Suprapubic skin (tissue), 4 donors: ENCODE measurements at regions not wholly inside any gene's neighbourhood (a gene's known extent, or its start where the extent isn't known, plus 50 kb on each side); places are given as distances from the start of the nearest gene placed in this dataset.

Experiments used
- DNase-seq, 2 donors: peaks; one replicate each; pipeline ENCODE4 v3.0.0-alpha.2; 2019; ENCODE audit warnings: low spot score in 2 of 2
- H3K27ac ChIP-seq: fragments of 200-600 bp; sonication (generic); one replicate; pipeline ENCODE4 v1.5.1; 2019
- H3K27me3 ChIP-seq: fragments of 200-600 bp; sonication (generic); one replicate; pipeline ENCODE4 v1.5.1; 2019
- H3K36me3 ChIP-seq: fragments of 200-600 bp; sonication (generic); one replicate; pipeline ENCODE4 v1.5.1; 2019
- H3K4me1 ChIP-seq: fragments of 200-600 bp; sonication (generic); one replicate; pipeline ENCODE4 v1.5.1; 2019
- H3K4me3 ChIP-seq: fragments of 200-600 bp; sonication (generic); one replicate; pipeline ENCODE4 v1.5.1; 2019; ENCODE audit warnings: mild to moderate bottlenecking
- H3K9me3 ChIP-seq: fragments of 200-600 bp; sonication (generic); one replicate; pipeline ENCODE4 v1.5.1; 2019
- CTCF ChIP-seq, 2 donors: fragments of 200-600 bp in 1 of 2; fragments of 450-650 bp in 1 of 2; sonication (generic) in 1 of 2; IDR thresholded peaks; one replicate each; pipeline ENCODE4 v1.5.1; 2016 to 2019; ENCODE audit warnings: antibody characterized with exemption in 2 of 2, mild to moderate bottlenecking in 1 of 2, moderate library complexity in 1 of 2
- EP300 ChIP-seq: sonication (generic); formaldehyde crosslinking; IDR thresholded peaks from one replicate; pipeline ENCODE4 v1.6.1; 2017; ENCODE audit warnings: antibody characterized with exemption
- POLR2A ChIP-seq, 2 donors: fragments of 450-650 bp; IDR thresholded peaks; one replicate each; pipeline ENCODE4 v1.6.1; 2017; ENCODE audit warnings: antibody characterized with exemption in 2 of 2, mild to moderate bottlenecking in 2 of 2, moderate library complexity in 2 of 2
- POLR2AphosphoS5 ChIP-seq, 3 donors: sonication (generic); formaldehyde crosslinking; IDR thresholded peaks; one replicate each; pipeline ENCODE4 v1.6.1; 2017; ENCODE audit warnings: antibody characterized with exemption in 3 of 3
- WGBS: methylation state at CpG from one replicate; pipeline ENCODE4 v1.1.5; 2018; 5-methylcytosine and 5-hydroxymethylcytosine counted together

- peaks cover 2% of the 10 kb centered on the region for H3K9me3 ChIP-seq
- H3K4me3 ChIP-seq, result no peak overlapping the region
- no peak for TF ChIP-seq POLR2A (IDR thresholded peaks at IDR 0.05)
- TF ChIP-seq POLR2AphosphoS5 (IDR thresholded peaks at IDR 0.05), result no peak
- no peak for TF ChIP-seq EP300
- no peak for TF ChIP-seq CTCF (IDR thresholded peaks at IDR 0.05)
- no peaks in the 10 kb centered on the region for H3K4me1 ChIP-seq
- DNase-seq, result no peak
- H3K27me3 ChIP-seq, result no peaks in the 10 kb centered on the region
- WGBS, result 49% methylated on average over 5 of the region's 5 CpGs
- H3K27ac ChIP-seq, result no peak overlapping the region
- no peaks in the 10 kb centered on the region for H3K36me3 ChIP-seq
Observed at GRCh38 chr2:118440404-118441098, 352.3 kb downstream of the INSIG2 start.

- Histone ChIP-seq H3K27ac (no peak overlapping the region), H3K36me3 (no peaks in the 10 kb centered on the region), H3K27me3 (no peaks in the 10 kb centered on the region), H3K4me1 (no peaks in the 10 kb centered on the region), H3K9me3 (no peaks in the 10 kb centered on the region), H3K4me3 (no peak overlapping the region)
- WGBS, result 54% methylated on average over 1 of the region's 1 CpG
- no peak for DNase-seq
- no peak for TF ChIP-seq POLR2AphosphoS5 (IDR thresholded peaks at IDR 0.05)
- no peak for TF ChIP-seq CTCF (IDR thresholded peaks at IDR 0.05)
- TF ChIP-seq EP300, result no peak
- TF ChIP-seq POLR2A (IDR thresholded peaks at IDR 0.05), result no peak
Observed at GRCh38 chr2:118437501-118437900, 349.2 kb downstream of the INSIG2 start.

- Histone ChIP-seq H3K36me3 (no peaks in the 10 kb centered on the region), H3K27me3 (no peaks in the 10 kb centered on the region), H3K27ac (no peak overlapping the region), H3K9me3 (no peaks in the 10 kb centered on the region), H3K4me1 (no peaks in the 10 kb centered on the region), H3K4me3 (no peak overlapping the region)
- DNase-seq, result no peak
- TF ChIP-seq CTCF (IDR thresholded peaks at IDR 0.05), result no peak
- TF ChIP-seq POLR2A (IDR thresholded peaks at IDR 0.05), result no peak
- no peak for TF ChIP-seq POLR2AphosphoS5 (IDR thresholded peaks at IDR 0.05)
- no peak for TF ChIP-seq EP300
- 72% methylated on average over 4 of the region's 4 CpGs for WGBS
Observed at GRCh38 chr2:118431997-118432396, 343.7 kb downstream of the INSIG2 start.

GRCh38 chr2:118431586-118431985 is 343.3 kb downstream of the INSIG2 start:
- H3K4me1 ChIP-seq, result no peaks in the 10 kb centered on the region
- no peak overlapping the region for H3K27ac ChIP-seq
- WGBS, result 81% methylated on average over 6 of the region's 6 CpGs
- no peaks in the 10 kb centered on the region for H3K9me3 ChIP-seq
- DNase-seq, result no peak
- TF ChIP-seq POLR2A (IDR thresholded peaks at IDR 0.05), result no peak
- no peak for TF ChIP-seq CTCF (IDR thresholded peaks at IDR 0.05)
- TF ChIP-seq POLR2AphosphoS5 (IDR thresholded peaks at IDR 0.05), result no peak
- no peak for TF ChIP-seq EP300
- no peaks in the 10 kb centered on the region for H3K27me3 ChIP-seq
- H3K36me3 ChIP-seq, result no peaks in the 10 kb centered on the region
- no peak overlapping the region for H3K4me3 ChIP-seq

GRCh38 chr2:118431165-118431517 is 342.9 kb downstream of the INSIG2 start:
- WGBS, result 56% methylated on average over 3 of the region's 3 CpGs
- no peak overlapping the region for H3K4me3 ChIP-seq
- H3K9me3 ChIP-seq, result no peaks in the 10 kb centered on the region
- H3K36me3 ChIP-seq, result no peaks in the 10 kb centered on the region
- no peaks in the 10 kb centered on the region for H3K4me1 ChIP-seq
- no peak overlapping the region for H3K27ac ChIP-seq
- DNase-seq, result no peak
- no peak for TF ChIP-seq EP300
- no peak for TF ChIP-seq POLR2A (IDR thresholded peaks at IDR 0.05)
- no peak for TF ChIP-seq CTCF (IDR thresholded peaks at IDR 0.05)
- no peak for TF ChIP-seq POLR2AphosphoS5 (IDR thresholded peaks at IDR 0.05)
- no peaks in the 10 kb centered on the region for H3K27me3 ChIP-seq
